ENCODE measurements at regions not wholly inside any gene's neighbourhood (a gene's known extent, or its start where the extent isn't known, plus 50 kb on each side); places are given as distances from the start of the nearest gene placed in this dataset.
"Not testable (repeated sequence)": the region's sequence is repeated elsewhere in the genome, so short reads cannot be mapped to it uniquely, and the experiment has no call there.

- Histone ChIP-seq H4K20me1 (ENCODE audit: control insufficient read depth, insufficient read depth, low read length, poor library complexity, severe bottlenecking) (no peaks in the 10 kb centered on the region), H3K27ac (ENCODE audit: low read length in 2 of 2) (no peak overlapping the region), H3K36me3 (replicated peaks in 1 of 2; ENCODE audit: control extremely low read depth in 1 of 2, control insufficient read depth in 1 of 2, extremely low read depth in 1 of 2, insufficient read depth in 2 of 2, low read length in 1 of 2) (no peaks in the 10 kb centered on the region), H3K79me2 (ENCODE audit: control insufficient read depth, insufficient read depth, low read length) (no peaks in the 10 kb centered on the region), H3K4me1 (ENCODE audit: control insufficient read depth in 2 of 2, insufficient read depth in 2 of 2, low read length in 2 of 2) (no peaks in the 10 kb centered on the region), H3K27me3 (replicated peaks in 1 of 4; ENCODE audit: control extremely low read depth in 1 of 4, control insufficient read depth in 3 of 4, insufficient read depth in 4 of 4, low read length in 3 of 4) (no peaks in the 10 kb centered on the region), H2AFZ (ENCODE audit: insufficient read depth, low read depth, low read length, poor library complexity, severe bottlenecking) (no peak overlapping the region), H3K9me3 (ENCODE audit: control extremely low read depth in 1 of 3, control insufficient read depth in 2 of 3, insufficient read depth in 1 of 3, low read length in 2 of 3) (peaks cover 0 to 3% (median 0%) of the 10 kb centered on the region in 3 donors), H3K4me3 (ENCODE audit: control extremely low read depth in 1 of 5, extremely low read depth in 1 of 5, insufficient read depth in 1 of 5, low read depth in 2 of 5, low read length in 4 of 5) (no peak overlapping the region), H3K4me2 (replicated peaks; ENCODE audit: low read depth, low read length, poor library complexity, severe bottlenecking) (no peak overlapping the region), H3K9ac (ENCODE audit: low read length) (no peak overlapping the region)
- intact Hi-C loops (cut with micrococcal nuclease) = no loop called here
- no peaks in the 10 kb centered on the region for H3K27me3 Mint-ChIP-seq
- no peak for ATAC-seq (ENCODE audit: low read depth)
- no peaks in the 10 kb centered on the region for H3K4me1 Mint-ChIP-seq
- no peak overlapping the region for H3K27ac Mint-ChIP-seq
- TF ChIP-seq EZH2 (IDR thresholded peaks at IDR 0.05; ENCODE audit: borderline replicate concordance, insufficient read depth, low read depth, low read length, poor library complexity, severe bottlenecking) (no peak), CTCF (IDR thresholded peaks at IDR 0.05) (no peak)
- no peak for DNase-seq
- peaks cover 2% of the 10 kb centered on the region for H3K9me3 Mint-ChIP-seq (ENCODE audit: insufficient read depth)
- ChIA-PET CTCF (no interaction called here), POLR2A (no interaction called here)
- H3K4me3 Mint-ChIP-seq = no peak overlapping the region
Observed at GRCh38 chr4:30207389-30207788, 512.8 kb upstream of the PCDH7 start.

GRCh38 chr4:30208731-30209435, 511.3 kb upstream of the PCDH7 start:
- ChIA-PET POLR2A (no interaction called here), CTCF (no interaction called here)
- TF ChIP-seq EZH2 (IDR thresholded peaks at IDR 0.05; ENCODE audit: borderline replicate concordance, insufficient read depth, low read depth, low read length, poor library complexity, severe bottlenecking) (no peak), CTCF (IDR thresholded peaks at IDR 0.05) (no peak)
- Mint-ChIP-seq H3K4me3 (no peak overlapping the region), H3K4me1 (no peaks in the 10 kb centered on the region), H3K27ac (no peak overlapping the region), H3K9me3 (ENCODE audit: insufficient read depth) (peaks cover 4% of the 10 kb centered on the region), H3K27me3 (no peaks in the 10 kb centered on the region)
- Histone ChIP-seq H3K79me2 (ENCODE audit: control insufficient read depth, insufficient read depth, low read length) (no peaks in the 10 kb centered on the region), H3K4me3 (ENCODE audit: control extremely low read depth in 1 of 5, extremely low read depth in 1 of 5, insufficient read depth in 1 of 5, low read depth in 2 of 5, low read length in 4 of 5) (no peak overlapping the region), H3K9ac (ENCODE audit: low read length) (no peak overlapping the region), H3K4me1 (ENCODE audit: control insufficient read depth in 2 of 2, insufficient read depth in 2 of 2, low read length in 2 of 2) (no peaks in the 10 kb centered on the region), H4K20me1 (ENCODE audit: control insufficient read depth, insufficient read depth, low read length, poor library complexity, severe bottlenecking) (no peaks in the 10 kb centered on the region), H3K4me2 (replicated peaks; ENCODE audit: low read depth, low read length, poor library complexity, severe bottlenecking) (no peak overlapping the region), H3K36me3 (replicated peaks in 1 of 2; ENCODE audit: control extremely low read depth in 1 of 2, control insufficient read depth in 1 of 2, extremely low read depth in 1 of 2, insufficient read depth in 2 of 2, low read length in 1 of 2) (no peaks in the 10 kb centered on the region), H3K27me3 (replicated peaks in 1 of 4; ENCODE audit: control extremely low read depth in 1 of 4, control insufficient read depth in 3 of 4, insufficient read depth in 4 of 4, low read length in 3 of 4) (no peaks in the 10 kb centered on the region), H2AFZ (ENCODE audit: insufficient read depth, low read depth, low read length, poor library complexity, severe bottlenecking) (no peak overlapping the region), H3K9me3 (ENCODE audit: control extremely low read depth in 1 of 3, control insufficient read depth in 2 of 3, insufficient read depth in 1 of 3, low read length in 2 of 3) (no peaks in the 10 kb centered on the region), H3K27ac (ENCODE audit: low read length in 2 of 2) (no peak overlapping the region)
- no peak for DNase-seq
- WGBS (ENCODE audit: insufficient coverage) = no CpG with 5 or more reads among the region's 2 CpGs
- intact Hi-C loops (cut with micrococcal nuclease) = no loop called here
- no peak for ATAC-seq (ENCODE audit: low read depth)

- not testable (repeated sequence) for H3K9me3 ChIP-seq (ENCODE audit: control extremely low read depth in 1 of 3, control insufficient read depth in 2 of 3, insufficient read depth in 1 of 3, low read length in 2 of 3)
Observed at GRCh38 chr4:30215973-30216372, 504.2 kb upstream of the PCDH7 start.

More at GRCh38 chr4:30215973-30216372, 504.2 kb upstream of the PCDH7 start:
- H3K4me2 ChIP-seq (replicated peaks; ENCODE audit: low read depth, low read length, poor library complexity, severe bottlenecking); POLR2A ChIA-PET; H3K4me1 ChIP-seq (ENCODE audit: control insufficient read depth in 2 of 2, insufficient read depth in 2 of 2, low read length in 2 of 2); H3K27me3 ChIP-seq (replicated peaks in 1 of 4; ENCODE audit: control extremely low read depth in 1 of 4, control insufficient read depth in 3 of 4, insufficient read depth in 4 of 4, low read length in 3 of 4); H2AFZ ChIP-seq (ENCODE audit: insufficient read depth, low read depth, low read length, poor library complexity, severe bottlenecking); H3K9me3 Mint-ChIP-seq (ENCODE audit: insufficient read depth); H3K4me3 Mint-ChIP-seq; ATAC-seq (ENCODE audit: low read depth); CTCF ChIA-PET; H4K20me1 ChIP-seq (ENCODE audit: control insufficient read depth, insufficient read depth, low read length, poor library complexity, severe bottlenecking); DNase-seq; H3K27ac Mint-ChIP-seq; H3K4me3 ChIP-seq (ENCODE audit: control extremely low read depth in 1 of 5, extremely low read depth in 1 of 5, insufficient read depth in 1 of 5, low read depth in 2 of 5, low read length in 4 of 5); H3K9ac ChIP-seq (ENCODE audit: low read length); H3K79me2 ChIP-seq (ENCODE audit: control insufficient read depth, insufficient read depth, low read length); H3K4me1 Mint-ChIP-seq; intact Hi-C loops (cut with micrococcal nuclease); H3K27me3 Mint-ChIP-seq; H3K36me3 ChIP-seq (replicated peaks in 1 of 2; ENCODE audit: control extremely low read depth in 1 of 2, control insufficient read depth in 1 of 2, extremely low read depth in 1 of 2, insufficient read depth in 2 of 2, low read length in 1 of 2); H3K27ac ChIP-seq (ENCODE audit: low read length in 2 of 2): not testable (repeated sequence)
- whole genome bisulfite sequencing (ENCODE audit: insufficient coverage) = no CpG with 5 or more reads among the region's 4 CpGs

All from B cell (primary cell).